ENCODE measurements at regions not wholly inside any gene's neighbourhood (a gene's known extent, or its start where the extent isn't known, plus 50 kb on each side); places are given as distances from the start of the nearest gene placed in this dataset.

GRCh38 chr15:96246057-96246456 is 84.4 kb upstream of the NR2F2 start:
- no peaks in the 10 kb centered on the region for H4K20me1 ChIP-seq (ENCODE audit: insufficient read depth, low read depth, low read length)

DNA sequence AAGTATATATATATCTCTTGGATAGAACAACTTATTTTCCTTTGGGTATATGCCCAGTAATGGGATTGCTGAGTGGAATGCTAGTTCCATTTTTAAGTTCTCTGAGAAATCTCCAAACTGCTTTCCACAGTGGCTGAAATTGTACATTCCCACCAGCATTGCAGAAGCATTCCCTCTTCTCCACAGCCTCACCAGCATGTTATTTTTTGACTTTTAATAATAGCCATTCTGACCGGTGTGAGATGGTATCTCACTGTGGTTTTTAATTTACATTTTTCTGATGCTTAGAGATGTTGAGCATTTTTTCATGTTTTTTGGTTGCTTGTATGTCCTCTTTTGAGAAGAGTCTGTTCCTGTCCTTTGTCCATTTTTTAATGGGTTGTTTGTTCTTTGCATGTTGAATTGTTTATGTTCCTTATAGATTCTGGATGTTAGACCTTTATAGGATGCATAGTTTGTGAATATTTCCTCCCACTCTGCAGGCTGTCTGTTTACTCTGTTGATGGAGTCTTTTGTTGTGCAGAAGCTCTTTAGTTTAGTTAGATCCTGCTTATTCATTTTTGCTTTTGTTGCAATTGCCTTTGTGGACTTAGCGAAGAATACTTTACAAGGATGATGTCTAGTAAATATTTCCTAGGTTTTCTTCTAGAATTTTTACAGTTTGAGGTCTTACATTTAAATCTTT is 82.7 kb upstream of the NR2F2 start:
- no peaks in the 10 kb centered on the region for H3K27me3 ChIP-seq (ENCODE audit: low read length)
- no peaks in the 10 kb centered on the region for H3K4me1 ChIP-seq (ENCODE audit: low read length)
- H3K79me2 ChIP-seq (ENCODE audit: low read length): no peaks in the 10 kb centered on the region
- H3K27ac ChIP-seq (ENCODE audit: low read length): no peak overlapping the region
- no peak overlapping the region for H3K9ac ChIP-seq (ENCODE audit: low read length)
- no peak overlapping the region for H2AFZ ChIP-seq (ENCODE audit: low read length)
- H3K36me3 ChIP-seq (ENCODE audit: insufficient read depth, low read length): no peaks in the 10 kb centered on the region; the same call in 1 of the 2 replicates
- no peaks in the 10 kb centered on the region for H4K20me1 ChIP-seq (ENCODE audit: insufficient read depth, low read depth, low read length)
- no peak overlapping the region for H3K4me2 ChIP-seq (ENCODE audit: low read depth, low read length, poor library complexity, severe bottlenecking)
- no peak for DNase-seq
- no peaks in the 10 kb centered on the region for H3K9me2 ChIP-seq (replicated peaks; ENCODE audit: insufficient read depth, low read length)
- peaks cover 42% of the 10 kb centered on the region for H3K9me3 ChIP-seq (ENCODE audit: low read length)
- H3K4me3 ChIP-seq (ENCODE audit: low read length): no peak overlapping the region

More at GRCh38 chr15:96246057-96246456, 84.4 kb upstream of the NR2F2 start:
- Histone ChIP-seq H3K4me3 (ENCODE audit: low read length) (no peak overlapping the region), H3K79me2 (ENCODE audit: low read length) (no peaks in the 10 kb centered on the region), H3K27me3 (ENCODE audit: low read length) (no peaks in the 10 kb centered on the region), H2AFZ (ENCODE audit: low read length) (no peak overlapping the region), H3K36me3 (ENCODE audit: insufficient read depth, low read length) (no peaks in the 10 kb centered on the region; the same call in 1 of the 2 replicates), H3K4me2 (ENCODE audit: low read depth, low read length, poor library complexity, severe bottlenecking) (no peak overlapping the region), H3K27ac (ENCODE audit: low read length) (no peak overlapping the region), H3K9me3 (ENCODE audit: low read length) (peaks cover 34% of the 10 kb centered on the region), H3K4me1 (ENCODE audit: low read length) (no peaks in the 10 kb centered on the region), H3K9me2 (replicated peaks; ENCODE audit: insufficient read depth, low read length) (no peaks in the 10 kb centered on the region), H3K9ac (ENCODE audit: low read length) (no peak overlapping the region)
- no peak for DNase-seq

GRCh38 chr15:96252148-96252547 is 78.4 kb upstream of the NR2F2 start:
- no peak overlapping the region for H3K4me2 ChIP-seq (ENCODE audit: low read depth, low read length, poor library complexity, severe bottlenecking)
- H3K36me3 ChIP-seq (ENCODE audit: insufficient read depth, low read length): no peaks in the 10 kb centered on the region
- no peak overlapping the region for H2AFZ ChIP-seq (ENCODE audit: low read length)
- peaks cover 23% of the 10 kb centered on the region for H3K9me3 ChIP-seq (ENCODE audit: low read length)
- no peaks in the 10 kb centered on the region for H3K4me1 ChIP-seq (ENCODE audit: low read length)
- no peaks in the 10 kb centered on the region for H3K79me2 ChIP-seq (ENCODE audit: low read length)
- no peak overlapping the region for H3K27ac ChIP-seq (ENCODE audit: low read length)
- DNase-seq: no peak
- no peak overlapping the region for H3K9ac ChIP-seq (ENCODE audit: low read length)
- no peak overlapping the region for H3K4me3 ChIP-seq (ENCODE audit: low read length)
- no peaks in the 10 kb centered on the region for H3K9me2 ChIP-seq (replicated peaks; ENCODE audit: insufficient read depth, low read length)
- H4K20me1 ChIP-seq (ENCODE audit: insufficient read depth, low read depth, low read length): no peaks in the 10 kb centered on the region
- no peaks in the 10 kb centered on the region for H3K27me3 ChIP-seq (ENCODE audit: low read length)

GRCh38 chr15:96253006-96253747 is 77.3 kb upstream of the NR2F2 start:
- peaks cover 17% of the 10 kb centered on the region for H3K9me3 ChIP-seq (ENCODE audit: low read length)

DNA sequence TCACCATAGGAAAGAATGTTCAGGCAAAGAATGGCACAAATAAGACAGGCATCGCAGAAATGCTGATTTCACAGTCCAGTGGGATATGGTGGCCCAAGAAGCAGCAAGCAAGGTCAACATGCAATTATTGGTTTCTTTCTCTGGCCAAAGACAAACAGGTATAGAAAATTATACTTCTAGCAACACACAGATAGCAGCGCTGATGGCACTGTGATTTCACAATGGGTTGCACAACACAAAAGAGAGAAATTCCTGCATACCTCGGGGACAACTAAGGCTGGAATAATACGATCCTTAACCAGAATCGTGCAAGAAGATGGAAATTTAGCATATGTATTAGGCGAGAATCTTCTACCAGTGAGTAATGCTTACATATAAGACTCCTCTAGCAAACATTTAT is 76.3 kb upstream of the NR2F2 start:
- no peak for DNase-seq
- Histone ChIP-seq H3K4me1 (ENCODE audit: low read length) (no peaks in the 10 kb centered on the region), H3K36me3 (ENCODE audit: insufficient read depth, low read length) (no peaks in the 10 kb centered on the region), H3K9ac (ENCODE audit: low read length) (no peak overlapping the region), H3K4me3 (ENCODE audit: low read length) (no peak overlapping the region), H2AFZ (ENCODE audit: low read length) (no peak overlapping the region), H3K9me3 (ENCODE audit: low read length) (peaks cover 17% of the 10 kb centered on the region), H3K4me2 (ENCODE audit: low read depth, low read length, poor library complexity, severe bottlenecking) (no peak overlapping the region), H4K20me1 (ENCODE audit: insufficient read depth, low read depth, low read length) (no peaks in the 10 kb centered on the region), H3K27ac (ENCODE audit: low read length) (no peak overlapping the region), H3K9me2 (replicated peaks; ENCODE audit: insufficient read depth, low read length) (no peaks in the 10 kb centered on the region), H3K27me3 (ENCODE audit: low read length) (no peaks in the 10 kb centered on the region), H3K79me2 (ENCODE audit: low read length) (no peaks in the 10 kb centered on the region)

More at GRCh38 chr15:96253006-96253747, 77.3 kb upstream of the NR2F2 start:
- Histone ChIP-seq H3K27me3 (ENCODE audit: low read length) (no peaks in the 10 kb centered on the region), H3K9ac (ENCODE audit: low read length) (no peak overlapping the region), H4K20me1 (ENCODE audit: insufficient read depth, low read depth, low read length) (no peaks in the 10 kb centered on the region), H3K9me2 (replicated peaks; ENCODE audit: insufficient read depth, low read length) (no peaks in the 10 kb centered on the region), H3K4me1 (ENCODE audit: low read length) (no peaks in the 10 kb centered on the region), H2AFZ (ENCODE audit: low read length) (no peak overlapping the region), H3K79me2 (ENCODE audit: low read length) (no peaks in the 10 kb centered on the region), H3K27ac (ENCODE audit: low read length) (no peak overlapping the region), H3K4me3 (ENCODE audit: low read length) (no peak overlapping the region), H3K36me3 (ENCODE audit: insufficient read depth, low read length) (no peaks in the 10 kb centered on the region), H3K4me2 (ENCODE audit: low read depth, low read length, poor library complexity, severe bottlenecking) (no peak overlapping the region)
- DNase-seq: no peak

DNA sequence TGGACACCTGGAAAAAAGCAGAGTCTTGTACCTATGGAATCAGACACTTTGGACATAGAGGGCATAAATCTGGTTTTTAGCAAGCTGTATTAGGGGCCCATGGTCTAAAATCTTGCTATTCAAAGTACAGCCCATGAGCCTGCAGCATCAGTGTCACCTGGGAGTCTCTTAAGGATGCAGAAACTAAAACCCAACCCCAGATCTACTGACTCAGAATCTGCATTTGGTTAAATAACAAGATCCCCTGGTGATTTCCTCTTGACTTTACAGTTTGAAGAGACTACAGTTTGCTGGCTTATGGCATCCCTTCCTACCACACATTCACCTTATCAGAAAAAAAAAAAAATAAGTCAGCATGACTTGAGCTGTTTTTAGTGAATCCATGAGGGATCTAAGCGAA is 74.9 kb upstream of the NR2F2 start:
- no peak overlapping the region for H3K4me3 ChIP-seq (ENCODE audit: low read length)

GRCh38 chr15:96261575-96262034 is 68.9 kb upstream of the NR2F2 start:
- H3K27ac ChIP-seq (ENCODE audit: low read length): no peak overlapping the region
- no peaks in the 10 kb centered on the region for H3K27me3 ChIP-seq (ENCODE audit: low read length)
- H4K20me1 ChIP-seq (ENCODE audit: insufficient read depth, low read depth, low read length): no peaks in the 10 kb centered on the region
- no peak overlapping the region for H3K4me2 ChIP-seq (ENCODE audit: low read depth, low read length, poor library complexity, severe bottlenecking)
- no peak for DNase-seq
- H3K4me1 ChIP-seq (ENCODE audit: low read length): no peaks in the 10 kb centered on the region
- no peaks in the 10 kb centered on the region for H3K36me3 ChIP-seq (ENCODE audit: insufficient read depth, low read length)
- H3K9ac ChIP-seq (ENCODE audit: low read length): no peak overlapping the region
- no peak overlapping the region for H3K4me3 ChIP-seq (ENCODE audit: low read length)
- peaks cover 24% of the 10 kb centered on the region for H3K9me3 ChIP-seq (ENCODE audit: low read length)
- no peak overlapping the region for H2AFZ ChIP-seq (ENCODE audit: low read length)
- no peaks in the 10 kb centered on the region for H3K79me2 ChIP-seq (ENCODE audit: low read length)
- no peaks in the 10 kb centered on the region for H3K9me2 ChIP-seq (replicated peaks; ENCODE audit: insufficient read depth, low read length)

More for the DNA sequence above, 74.9 kb upstream of the NR2F2 start:
- no peak overlapping the region for H3K4me2 ChIP-seq (ENCODE audit: low read depth, low read length, poor library complexity, severe bottlenecking)
- H2AFZ ChIP-seq (ENCODE audit: low read length): no peak overlapping the region
- no peaks in the 10 kb centered on the region for H3K79me2 ChIP-seq (ENCODE audit: low read length)
- no peak for DNase-seq
- H3K9me3 ChIP-seq (ENCODE audit: low read length): peaks cover 17% of the 10 kb centered on the region
- no peak overlapping the region for H3K9ac ChIP-seq (ENCODE audit: low read length)
- H3K9me2 ChIP-seq (replicated peaks; ENCODE audit: insufficient read depth, low read length): no peaks in the 10 kb centered on the region
- no peak overlapping the region for H3K27ac ChIP-seq (ENCODE audit: low read length)
- no peaks in the 10 kb centered on the region for H4K20me1 ChIP-seq (ENCODE audit: insufficient read depth, low read depth, low read length)
- no peaks in the 10 kb centered on the region for H3K36me3 ChIP-seq (ENCODE audit: insufficient read depth, low read length)
- no peaks in the 10 kb centered on the region for H3K27me3 ChIP-seq (ENCODE audit: low read length)
- H3K4me1 ChIP-seq (ENCODE audit: low read length): no peaks in the 10 kb centered on the region

GRCh38 chr15:96262097-96262496 is 68.4 kb upstream of the NR2F2 start:
- no peaks in the 10 kb centered on the region for H3K79me2 ChIP-seq (ENCODE audit: low read length)
- H3K4me3 ChIP-seq (ENCODE audit: low read length): no peak overlapping the region
- H3K27ac ChIP-seq (ENCODE audit: low read length): no peak overlapping the region
- no peaks in the 10 kb centered on the region for H3K4me1 ChIP-seq (ENCODE audit: low read length)
- H4K20me1 ChIP-seq (ENCODE audit: insufficient read depth, low read depth, low read length): no peaks in the 10 kb centered on the region
- no peaks in the 10 kb centered on the region for H3K9me2 ChIP-seq (replicated peaks; ENCODE audit: insufficient read depth, low read length)
- no peak overlapping the region for H3K4me2 ChIP-seq (ENCODE audit: low read depth, low read length, poor library complexity, severe bottlenecking)
- no peaks in the 10 kb centered on the region for H3K36me3 ChIP-seq (ENCODE audit: insufficient read depth, low read length)
- H3K9me3 ChIP-seq (ENCODE audit: low read length): peaks cover 24% of the 10 kb centered on the region
- no peaks in the 10 kb centered on the region for H3K27me3 ChIP-seq (ENCODE audit: low read length)
- DNase-seq: no peak
- no peak overlapping the region for H3K9ac ChIP-seq (ENCODE audit: low read length)
- H2AFZ ChIP-seq (ENCODE audit: low read length): no peak overlapping the region

Data from Karpas-422 (cell line).